ENCODE measurements at regions not wholly inside any gene's neighbourhood (a gene's known extent, or its start where the extent isn't known, plus 50 kb on each side); places are given as distances from the start of the nearest gene placed in this dataset.

DNA sequence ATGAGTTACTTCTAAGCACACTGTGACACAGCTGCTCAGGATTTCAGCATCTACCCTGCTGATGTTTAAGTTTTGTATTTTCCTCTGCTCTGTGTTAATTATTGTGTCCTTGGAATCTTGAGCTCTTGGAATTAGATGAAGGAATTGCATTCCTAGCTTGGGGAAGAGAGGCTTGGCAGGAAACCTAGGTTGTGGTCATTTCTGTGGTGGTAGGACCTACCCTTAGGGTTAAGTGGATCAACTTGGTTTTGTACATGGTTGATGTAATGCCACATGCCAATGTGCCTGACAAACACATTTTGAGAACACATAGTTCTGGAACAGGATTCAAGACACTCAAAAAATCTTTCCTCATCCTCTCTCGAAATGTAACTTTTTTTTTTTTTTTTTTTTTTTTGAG is 264.5 kb upstream of the MEX3C start:
- TF ChIP-seq, protein P1, sequence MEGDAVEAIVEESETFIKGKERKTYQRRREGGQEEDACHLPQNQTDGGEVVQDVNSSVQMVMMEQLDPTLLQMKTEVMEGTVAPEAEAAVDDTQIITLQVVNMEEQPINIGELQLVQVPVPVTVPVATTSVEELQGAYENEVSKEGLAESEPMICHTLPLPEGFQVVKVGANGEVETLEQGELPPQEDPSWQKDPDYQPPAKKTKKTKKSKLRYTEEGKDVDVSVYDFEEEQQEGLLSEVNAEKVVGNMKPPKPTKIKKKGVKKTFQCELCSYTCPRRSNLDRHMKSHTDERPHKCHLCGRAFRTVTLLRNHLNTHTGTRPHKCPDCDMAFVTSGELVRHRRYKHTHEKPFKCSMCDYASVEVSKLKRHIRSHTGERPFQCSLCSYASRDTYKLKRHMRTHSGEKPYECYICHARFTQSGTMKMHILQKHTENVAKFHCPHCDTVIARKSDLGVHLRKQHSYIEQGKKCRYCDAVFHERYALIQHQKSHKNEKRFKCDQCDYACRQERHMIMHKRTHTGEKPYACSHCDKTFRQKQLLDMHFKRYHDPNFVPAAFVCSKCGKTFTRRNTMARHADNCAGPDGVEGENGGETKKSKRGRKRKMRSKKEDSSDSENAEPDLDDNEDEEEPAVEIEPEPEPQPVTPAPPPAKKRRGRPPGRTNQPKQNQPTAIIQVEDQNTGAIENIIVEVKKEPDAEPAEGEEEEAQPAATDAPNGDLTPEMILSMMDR (IDR thresholded peaks at IDR 0.05): no peak
- no peaks in the 10 kb centered on the region for H3K36me3 ChIP-seq
- no peaks in the 10 kb centered on the region for H3K4me1 ChIP-seq (ENCODE audit: control insufficient read depth in 1 of 2, low read depth in 2 of 2)
- no peaks in the 10 kb centered on the region for H3K9me3 ChIP-seq
- H3K4me3 ChIP-seq: no peak overlapping the region
- H3K27ac ChIP-seq: no peak overlapping the region
- ATAC-seq (ENCODE audit: insufficient number of reproducible peaks, low FRiP score, low read depth): no peak
- no peaks in the 10 kb centered on the region for H3K27me3 ChIP-seq (replicated peaks; ENCODE audit: insufficient read depth)
- DNase-seq (ENCODE audit: low spot score): no peak

DNA sequence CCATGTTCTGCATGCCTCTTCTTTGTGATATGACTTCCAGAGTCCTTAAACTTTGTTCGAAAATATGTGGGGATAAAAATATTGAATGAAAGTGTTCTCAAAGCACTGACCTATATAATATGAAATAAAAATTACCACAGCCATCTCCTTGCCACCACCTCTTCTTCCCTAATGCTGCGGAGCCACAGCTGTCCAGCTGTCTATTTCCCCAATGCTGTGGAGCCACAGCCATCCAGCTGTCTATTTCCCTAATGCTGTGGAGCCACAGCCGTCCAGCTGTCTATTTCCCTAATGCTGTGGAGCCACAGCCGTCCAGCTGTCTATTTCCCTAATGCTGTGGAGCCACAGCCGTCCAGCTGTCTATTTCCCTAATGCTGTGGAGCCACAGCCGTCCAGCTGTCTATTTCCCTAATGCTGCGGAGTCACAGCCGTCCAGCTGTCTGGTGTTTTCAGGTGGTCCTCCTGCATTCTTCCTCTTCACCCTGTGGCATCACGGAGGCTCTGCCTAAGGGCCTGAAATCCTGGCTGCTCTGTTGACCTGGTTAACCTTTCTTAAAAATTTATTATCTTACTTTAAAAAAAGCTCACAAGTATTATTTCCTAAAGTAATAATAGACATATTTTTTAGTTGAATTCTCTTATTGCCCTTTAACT is 266.1 kb upstream of the MEX3C start:
- no peak for DNase-seq (ENCODE audit: low spot score)
- Histone ChIP-seq H3K9me3 (no peaks in the 10 kb centered on the region), H3K27ac (no peak overlapping the region), H3K4me1 (ENCODE audit: control insufficient read depth in 1 of 2, low read depth in 2 of 2) (no peaks in the 10 kb centered on the region), H3K36me3 (no peaks in the 10 kb centered on the region), H3K4me3 (no peak overlapping the region), H3K27me3 (replicated peaks; ENCODE audit: insufficient read depth) (no peaks in the 10 kb centered on the region)
- TF ChIP-seq, protein P1 (IDR thresholded peaks at IDR 0.05): no peak
- no peak for ATAC-seq (ENCODE audit: insufficient number of reproducible peaks, low FRiP score, low read depth)

DNA sequence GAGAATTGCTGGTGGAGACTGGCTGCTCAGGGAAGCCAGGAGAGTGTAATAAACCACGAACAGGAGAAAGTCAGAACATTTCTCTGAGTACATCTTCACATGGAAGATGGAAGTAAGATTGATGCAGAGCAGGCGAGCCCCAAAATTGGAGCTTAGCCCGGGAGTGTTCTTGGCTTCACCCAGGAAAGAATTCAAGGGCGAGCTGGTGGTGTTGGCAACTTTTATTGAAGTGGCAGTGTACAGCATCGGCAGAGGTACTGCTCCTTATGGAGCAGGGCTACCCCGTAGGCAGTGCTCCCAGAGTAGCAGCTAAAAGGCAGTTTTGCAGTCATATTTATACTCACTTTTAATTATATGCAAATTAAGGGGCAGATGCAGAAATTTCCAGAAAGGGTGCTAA is 281.4 kb upstream of the MEX3C start:
- DNase-seq (ENCODE audit: low spot score) (no peak), ATAC-seq (ENCODE audit: insufficient number of reproducible peaks, low FRiP score, low read depth) (no peak)
- TF ChIP-seq, protein P1 (IDR thresholded peaks at IDR 0.05): no peak
- H3K4me1 ChIP-seq (ENCODE audit: control insufficient read depth in 1 of 2, low read depth in 2 of 2): no peaks in the 10 kb centered on the region
- no peak overlapping the region for H3K27ac ChIP-seq
- H3K9me3 ChIP-seq: no peaks in the 10 kb centered on the region
- H3K27me3 ChIP-seq (replicated peaks; ENCODE audit: insufficient read depth): no peaks in the 10 kb centered on the region
- H3K36me3 ChIP-seq: no peaks in the 10 kb centered on the region
- H3K4me3 ChIP-seq: no peak overlapping the region

DNA sequence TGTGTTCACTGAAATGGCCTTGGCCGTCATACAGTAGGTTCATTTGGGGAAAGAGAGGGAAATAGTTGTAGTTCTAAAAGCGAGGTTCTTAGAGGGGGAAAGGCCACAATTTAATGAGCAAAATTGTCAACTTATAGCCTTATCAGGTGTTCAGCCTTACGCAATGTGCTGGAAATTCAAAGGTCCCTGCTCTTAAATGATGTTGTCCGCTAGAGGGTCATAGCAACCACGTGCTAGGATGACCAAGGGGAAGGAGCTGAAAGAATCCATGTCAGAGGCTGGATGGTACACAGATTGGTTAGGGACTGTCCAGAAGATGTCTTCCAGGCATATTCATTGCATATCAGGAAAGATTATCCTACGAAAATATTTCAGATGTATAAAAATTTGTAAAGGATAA is 282.3 kb upstream of the MEX3C start:
- no peaks in the 10 kb centered on the region for H3K27me3 ChIP-seq (replicated peaks; ENCODE audit: insufficient read depth)
- no peak overlapping the region for H3K27ac ChIP-seq
- no peak for ATAC-seq (ENCODE audit: insufficient number of reproducible peaks, low FRiP score, low read depth)
- TF ChIP-seq, protein P1 (IDR thresholded peaks at IDR 0.05): no peak
- H3K9me3 ChIP-seq: no peaks in the 10 kb centered on the region
- DNase-seq (ENCODE audit: low spot score): no peak
- H3K36me3 ChIP-seq: no peaks in the 10 kb centered on the region
- H3K4me3 ChIP-seq: no peak overlapping the region
- no peaks in the 10 kb centered on the region for H3K4me1 ChIP-seq (ENCODE audit: control insufficient read depth in 1 of 2, low read depth in 2 of 2)

DNA sequence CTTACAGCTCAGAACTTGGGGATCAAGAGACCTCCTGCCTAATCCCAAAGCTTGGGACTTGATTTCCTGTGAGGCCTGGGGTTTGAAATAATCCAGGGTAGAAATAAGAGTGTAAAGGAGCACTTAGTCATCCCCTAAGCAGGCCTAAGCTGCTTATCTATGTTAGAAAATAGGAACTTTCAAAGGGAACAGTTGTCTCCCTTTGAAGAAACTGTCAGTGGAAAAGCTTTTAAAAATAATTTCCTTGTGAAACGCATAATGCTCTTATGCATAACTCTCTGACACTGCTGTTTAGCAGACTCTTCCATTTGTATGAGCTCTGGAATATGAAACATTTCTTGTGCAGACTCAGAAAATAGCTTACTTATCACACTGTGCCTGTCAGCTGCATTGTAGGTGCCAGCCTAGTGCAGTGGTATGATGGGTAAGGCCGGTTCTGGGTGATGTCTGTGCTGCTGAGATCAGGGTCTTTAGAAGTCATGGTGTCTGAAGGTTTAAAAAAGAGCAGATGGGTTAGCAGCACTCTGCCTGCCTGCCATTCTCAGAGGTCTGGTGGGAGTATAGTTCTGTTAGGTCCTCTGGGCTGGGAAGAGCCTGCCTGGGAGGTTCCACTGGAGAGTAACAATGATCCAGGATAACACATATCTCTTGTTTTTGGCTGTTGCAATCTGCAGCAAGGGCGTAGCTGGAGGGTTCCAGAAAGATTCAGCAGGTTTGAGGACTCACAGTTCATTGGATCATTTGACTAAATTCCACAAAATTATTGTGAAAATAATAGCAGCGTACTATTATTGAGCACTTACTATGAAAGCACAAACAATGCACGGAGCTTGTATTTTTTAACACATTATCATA is 283.2 kb upstream of the MEX3C start:
- no peak for DNase-seq (ENCODE audit: low spot score)
- no peak for ATAC-seq (ENCODE audit: insufficient number of reproducible peaks, low FRiP score, low read depth)
- Histone ChIP-seq H3K4me3 (no peak overlapping the region), H3K36me3 (no peaks in the 10 kb centered on the region), H3K27me3 (replicated peaks; ENCODE audit: insufficient read depth) (no peaks in the 10 kb centered on the region), H3K4me1 (ENCODE audit: control insufficient read depth in 1 of 2, low read depth in 2 of 2) (no peaks in the 10 kb centered on the region), H3K9me3 (no peaks in the 10 kb centered on the region), H3K27ac (no peak overlapping the region)
- TF ChIP-seq, protein P1 (IDR thresholded peaks at IDR 0.05): no peak

Data from thoracic aorta (tissue), 2 donors.